ENCODE measurements at regions not wholly inside any gene's neighbourhood (a gene's known extent, or its start where the extent isn't known, plus 50 kb on each side); places are given as distances from the start of the nearest gene placed in this dataset.

DNA sequence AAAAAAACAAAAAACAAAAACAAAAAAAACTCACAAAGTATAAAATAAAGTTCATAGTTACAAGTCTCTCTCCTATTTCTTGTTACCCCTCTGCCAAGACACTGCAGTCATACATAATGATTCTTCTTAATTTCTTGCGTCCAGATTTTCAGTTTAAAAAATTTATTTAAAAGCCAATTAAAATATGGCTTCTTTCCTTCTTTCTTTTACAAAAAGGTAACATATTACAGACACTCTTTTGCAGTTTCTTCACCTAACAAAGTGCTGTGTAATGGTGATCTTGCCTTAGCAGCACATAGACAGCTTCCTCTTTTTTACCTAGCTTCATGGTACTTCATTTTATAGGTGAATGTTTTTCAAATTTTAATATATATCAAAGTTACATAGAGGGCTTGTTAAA is 136.1 kb upstream of the SGO1 start:
- Histone ChIP-seq H3K9me3 (ENCODE audit: control insufficient read depth, low read depth, low read length) (no peaks in the 10 kb centered on the region), H3T11ph (ENCODE audit: low read length) (no peak overlapping the region), H3K14ac (ENCODE audit: insufficient read depth, low read length) (no peak overlapping the region), H2BK5ac (ENCODE audit: insufficient read length, low read length) (no peak overlapping the region), H4K91ac (ENCODE audit: insufficient read length, low read depth, low read length) (no peak overlapping the region), H3K79me2 (ENCODE audit: insufficient read depth, low read length) (no peaks in the 10 kb centered on the region), H3K79me1 (ENCODE audit: insufficient read depth, low read depth, low read length, poor library complexity, severe bottlenecking) (no peaks in the 10 kb centered on the region), H3K23me2 (ENCODE audit: insufficient read length, low read depth, low read length, poor library complexity, severe bottlenecking) (no peaks in the 10 kb centered on the region), H3K27me3 (ENCODE audit: insufficient read depth, low read length) (no peaks in the 10 kb centered on the region), H2AFZ (ENCODE audit: low read length) (no peak overlapping the region), H3K56ac (ENCODE audit: insufficient read length, low read depth, low read length) (no peak overlapping the region), H3K23ac (ENCODE audit: insufficient read length, low read depth, low read length) (no peak overlapping the region), H2BK12ac (ENCODE audit: insufficient read length, low read depth, low read length) (no peak overlapping the region), H3K27ac (ENCODE audit: insufficient read length, low read depth, low read length) (no peak overlapping the region), H2AK5ac (ENCODE audit: insufficient read length, low read length) (no peak overlapping the region), H3K4me1 (ENCODE audit: insufficient read depth, low read length) (no peaks in the 10 kb centered on the region), H4K20me1 (ENCODE audit: control insufficient read depth, insufficient read depth, insufficient read length) (no peaks in the 10 kb centered on the region), H2BK120ac (ENCODE audit: low read depth, low read length, poor library complexity, severe bottlenecking) (no peak overlapping the region), H2BK20ac (ENCODE audit: low read depth, low read length, poor library complexity, severe bottlenecking) (no peak overlapping the region), H3K4ac (ENCODE audit: low read depth, low read length) (no peak overlapping the region), H2BK15ac (ENCODE audit: low read depth, low read length) (no peak overlapping the region), H3K18ac (ENCODE audit: insufficient read length, low read depth, low read length) (no peak overlapping the region), H4K8ac (replicated peaks; ENCODE audit: insufficient read length, low read depth, low read length) (no peak overlapping the region), H4K5ac (ENCODE audit: insufficient read length, low read depth, low read length) (no peak overlapping the region), H3K9ac (ENCODE audit: extremely low read depth, insufficient read length, low read length) (no peak overlapping the region), H3K4me2 (ENCODE audit: insufficient read depth, insufficient read length, low read length) (no peak overlapping the region)
- no peaks in the 10 kb centered on the region for H3K36me3 Mint-ChIP-seq (ENCODE audit: insufficient read depth in 1 of 3, low read depth in 3 of 3)
- H3K4me1 Mint-ChIP-seq: no peaks in the 10 kb centered on the region
- no peaks in the 10 kb centered on the region; the same call in 1 of the 2 replicates for H3K27me3 Mint-ChIP-seq (ENCODE audit: low read depth)
- WGBS (ENCODE audit: extremely low coverage, insufficient read length, low lambda C conversion rate): no CpG with 5 or more reads among the region's 1 CpG
- no peak for TF ChIP-seq CTCF (conservative IDR thresholded peaks at IDR 0.05)
- H3K9me3 Mint-ChIP-seq: no peaks in the 10 kb centered on the region
- no peak overlapping the region for H3K4me3 Mint-ChIP-seq
- DNase-seq: no peak
- H3K27ac Mint-ChIP-seq: no peak overlapping the region

Measured in H9 (cell line).